ENCODE measurements at regions not wholly inside any gene's neighbourhood (a gene's known extent, or its start where the extent isn't known, plus 50 kb on each side); places are given as distances from the start of the nearest gene placed in this dataset.

DNA sequence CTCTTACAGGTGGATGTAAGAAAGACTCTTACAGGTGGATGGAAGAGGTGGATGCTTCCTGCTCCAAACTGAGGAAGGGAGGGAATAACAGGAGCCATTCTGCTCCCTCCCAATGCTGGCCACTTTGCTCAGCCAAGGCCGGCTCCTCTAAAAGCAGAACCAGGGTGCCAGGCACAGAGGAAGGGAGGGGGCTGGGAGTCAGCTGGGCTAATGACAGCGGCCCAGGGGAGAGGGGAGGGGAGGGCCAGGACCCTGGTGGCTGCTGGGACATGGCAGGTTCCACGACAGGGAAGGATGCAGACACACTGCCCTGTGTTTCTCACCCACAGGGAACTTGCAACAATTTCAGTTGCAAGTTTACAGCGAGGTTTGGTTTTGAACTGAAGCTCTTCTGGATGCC, 173.4 kb downstream of the ANAPC1 start:
- Histone ChIP-seq H3K36me3 (ENCODE audit: control insufficient read depth, insufficient read depth, low read length) (no peaks in the 10 kb centered on the region), H3K9ac (ENCODE audit: low read depth, low read length) (no peak overlapping the region), H3K9me3 (ENCODE audit: control insufficient read depth, insufficient read depth, low read length) (no peaks in the 10 kb centered on the region), H3K4me1 (ENCODE audit: control insufficient read depth, insufficient read depth, low read length) (peaks cover 5% of the 10 kb centered on the region), H3K4me3 (ENCODE audit: low read depth, low read length) (no peak overlapping the region), H3K27me3 (ENCODE audit: control insufficient read depth, insufficient read depth, low read length) (no peaks in the 10 kb centered on the region)

- no peaks in the 10 kb centered on the region for H3K27me3 ChIP-seq (ENCODE audit: control insufficient read depth, insufficient read depth, low read length)
- H3K9me3 ChIP-seq (ENCODE audit: control insufficient read depth, insufficient read depth, low read length), result no peaks in the 10 kb centered on the region
- peaks cover 2% of the 10 kb centered on the region for H3K4me1 ChIP-seq (ENCODE audit: control insufficient read depth, insufficient read depth, low read length)
- no peaks in the 10 kb centered on the region for H3K36me3 ChIP-seq (ENCODE audit: control insufficient read depth, insufficient read depth, low read length)
- no peak overlapping the region for H3K4me3 ChIP-seq (ENCODE audit: low read depth, low read length)
- H3K9ac ChIP-seq (ENCODE audit: low read depth, low read length), result no peak overlapping the region
Measured at GRCh38 chr2:111711270-111711669, 172.7 kb downstream of the ANAPC1 start.

DNA sequence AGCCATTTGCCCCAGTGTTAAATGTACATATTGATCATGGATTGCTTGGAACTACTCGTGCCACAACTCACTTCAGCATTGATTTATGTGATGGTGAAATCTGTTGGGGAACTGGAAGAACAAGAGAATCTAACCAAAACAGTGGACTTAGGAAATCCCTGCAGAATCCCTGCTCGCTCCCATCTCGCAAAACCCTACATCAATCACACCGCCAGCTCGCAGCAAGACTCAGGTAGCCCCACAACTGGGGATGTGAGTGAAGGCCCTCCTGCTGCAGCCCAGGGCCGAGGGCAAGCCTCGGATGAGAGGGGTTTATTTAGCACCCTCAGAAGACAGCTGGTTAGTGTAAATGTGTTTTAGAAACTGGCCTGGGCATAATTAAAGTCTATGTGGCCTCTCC, 171.6 kb downstream of the ANAPC1 start:
- no peaks in the 10 kb centered on the region for H3K27me3 ChIP-seq (ENCODE audit: control insufficient read depth, insufficient read depth, low read length)
- H3K36me3 ChIP-seq (ENCODE audit: control insufficient read depth, insufficient read depth, low read length), result no peaks in the 10 kb centered on the region
- no peaks in the 10 kb centered on the region for H3K9me3 ChIP-seq (ENCODE audit: control insufficient read depth, insufficient read depth, low read length)
- no peak overlapping the region for H3K9ac ChIP-seq (ENCODE audit: low read depth, low read length)
- no peak overlapping the region for H3K4me3 ChIP-seq (ENCODE audit: low read depth, low read length)
- H3K4me1 ChIP-seq (ENCODE audit: control insufficient read depth, insufficient read depth, low read length), result no peaks in the 10 kb centered on the region

DNA sequence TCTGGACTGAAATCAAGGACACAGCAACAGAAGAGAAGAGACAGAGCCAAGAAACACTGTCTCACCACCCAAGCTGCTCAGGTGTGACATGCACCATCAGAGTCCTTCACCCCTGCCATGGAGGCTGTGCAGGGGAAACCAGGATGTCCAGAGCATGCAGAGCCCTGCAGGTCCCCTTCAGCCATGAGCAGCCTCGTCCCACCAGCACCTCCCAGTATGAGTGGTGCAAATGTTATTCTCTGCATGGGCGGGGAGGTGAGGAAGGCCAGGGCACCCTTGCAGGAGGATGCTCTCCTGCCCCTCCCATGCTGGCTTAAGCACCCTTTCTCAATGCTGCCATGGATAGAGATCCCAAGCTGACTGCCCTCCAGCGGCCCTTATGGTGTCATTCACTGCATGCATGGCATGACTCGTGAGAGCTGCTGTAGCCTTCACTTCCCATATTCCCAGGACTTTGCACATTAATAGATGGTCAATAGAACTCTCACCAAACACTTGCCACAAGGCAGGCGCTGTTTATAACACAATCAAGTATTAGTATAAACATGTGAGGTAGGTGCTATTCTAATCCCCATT, 171.0 kb downstream of the ANAPC1 start:
- Histone ChIP-seq H3K9ac (ENCODE audit: low read depth, low read length) (no peak overlapping the region), H3K4me3 (ENCODE audit: low read depth, low read length) (no peak overlapping the region), H3K36me3 (ENCODE audit: control insufficient read depth, insufficient read depth, low read length) (no peaks in the 10 kb centered on the region), H3K9me3 (ENCODE audit: control insufficient read depth, insufficient read depth, low read length) (no peaks in the 10 kb centered on the region), H3K27me3 (ENCODE audit: control insufficient read depth, insufficient read depth, low read length) (no peaks in the 10 kb centered on the region), H3K4me1 (ENCODE audit: control insufficient read depth, insufficient read depth, low read length) (no peaks in the 10 kb centered on the region)

GRCh38 chr2:111715987-111716904, 167.7 kb downstream of the ANAPC1 start:
- H3K9ac ChIP-seq (ENCODE audit: low read depth, low read length), result no peak overlapping the region
- H3K27me3 ChIP-seq (ENCODE audit: control insufficient read depth, insufficient read depth, low read length), result no peaks in the 10 kb centered on the region
- H3K36me3 ChIP-seq (ENCODE audit: control insufficient read depth, insufficient read depth, low read length), result no peaks in the 10 kb centered on the region
- H3K4me3 ChIP-seq (ENCODE audit: low read depth, low read length), result no peak overlapping the region
- no peaks in the 10 kb centered on the region for H3K9me3 ChIP-seq (ENCODE audit: control insufficient read depth, insufficient read depth, low read length)
- no peaks in the 10 kb centered on the region for H3K4me1 ChIP-seq (ENCODE audit: control insufficient read depth, insufficient read depth, low read length)

GRCh38 chr2:111716905-111717775, 166.9 kb downstream of the ANAPC1 start:
- Histone ChIP-seq H3K4me1 (ENCODE audit: control insufficient read depth, insufficient read depth, low read length) (no peaks in the 10 kb centered on the region), H3K9me3 (ENCODE audit: control insufficient read depth, insufficient read depth, low read length) (no peaks in the 10 kb centered on the region), H3K4me3 (ENCODE audit: low read depth, low read length) (no peak overlapping the region), H3K9ac (ENCODE audit: low read depth, low read length) (no peak overlapping the region), H3K36me3 (ENCODE audit: control insufficient read depth, insufficient read depth, low read length) (no peaks in the 10 kb centered on the region), H3K27me3 (ENCODE audit: control insufficient read depth, insufficient read depth, low read length) (no peaks in the 10 kb centered on the region)
